Keratinocyte (primary cell): ENCODE measurements at regions not wholly inside any gene's neighbourhood (a gene's known extent, or its start where the extent isn't known, plus 50 kb on each side); places are given as distances from the start of the nearest gene placed in this dataset.

Experiments used
- DNase-seq: peaks from one replicate; pipeline ENCODE4 v3.0.0-alpha.2; 2011; ENCODE audit warnings: low read depth, missing footprints, low spot score
- FAIRE-seq: peaks from 2 replicates; lab custom pipeline; 2011; peaks lifted over from hg19 to GRCh38; lab: Jason Lieb, UNC
- H2AFZ ChIP-seq: 2 replicates; pipeline ENCODE4 v1.6.0; 2012; ENCODE audit warnings: low read length, control low read depth, inconsistent platforms; ENCODE audit not compliant: control insufficient read depth
- H3K27ac ChIP-seq: 2 replicates; pipeline ENCODE4 v1.5.1; 2011; ENCODE audit warnings: low read length; ENCODE audit not compliant: control insufficient read depth, insufficient read depth
- H3K27me3 ChIP-seq: 3 replicates; pipeline ENCODE4 v1.6.0; 2011; ENCODE audit warnings: low read length; ENCODE audit not compliant: control insufficient read depth, insufficient read depth; ENCODE audit errors: extremely low read depth
- H3K36me3 ChIP-seq, 2 experiments: 2 replicates in 1 of 2; 3 replicates in 1 of 2; pipeline ENCODE4 v1.5.1; 2011; ENCODE audit warnings: low read length in 2 of 2, mild to moderate bottlenecking in 1 of 2; ENCODE audit not compliant: control insufficient read depth in 2 of 2, insufficient read depth in 2 of 2; ENCODE audit errors: extremely low read depth in 1 of 2
- H3K4me1 ChIP-seq: 3 replicates; pipeline ENCODE4 v1.5.1; 2011; ENCODE audit warnings: low read length; ENCODE audit not compliant: control insufficient read depth, insufficient read depth; ENCODE audit errors: extremely low read depth
- H3K4me2 ChIP-seq: 3 replicates; pipeline ENCODE4 v1.6.0; 2011; ENCODE audit warnings: low read depth, low read length; ENCODE audit not compliant: control insufficient read depth, insufficient read depth; ENCODE audit errors: extremely low read depth
- H3K4me3 ChIP-seq, 3 experiments: fragments of 200-600 bp in 1 of 3; sonication (generic) in 1 of 3; 2 replicates in 2 of 3; 3 replicates in 1 of 3; pipeline ENCODE4 v1.5.1; 2011 to 2016; ENCODE audit warnings: low read length in 3 of 3, mild to moderate bottlenecking in 3 of 3, control low read depth in 2 of 3, inconsistent platforms in 1 of 3, low read depth in 1 of 3, mixed read lengths in 1 of 3, mixed run types in 1 of 3, moderate library complexity in 1 of 3; ENCODE audit not compliant: control insufficient read depth in 2 of 3, insufficient read depth in 2 of 3; ENCODE audit errors: extremely low read depth in 1 of 3
- H3K79me2 ChIP-seq: 2 replicates; pipeline ENCODE4 v1.6.0; 2012; ENCODE audit warnings: low read length; ENCODE audit not compliant: control insufficient read depth, insufficient read depth
- H3K9ac ChIP-seq: 3 replicates; pipeline ENCODE4 v1.6.0; 2011; ENCODE audit warnings: low read length; ENCODE audit not compliant: control insufficient read depth, insufficient read depth; ENCODE audit errors: extremely low read depth
- H3K9me1 ChIP-seq: 3 replicates; pipeline ENCODE4 v1.6.0; 2011; ENCODE audit warnings: low read length; ENCODE audit not compliant: control insufficient read depth, insufficient read depth; ENCODE audit errors: extremely low read depth
- H3K9me3 ChIP-seq: 2 replicates; pipeline ENCODE4 v1.5.1; 2012; ENCODE audit warnings: low read depth, low read length; ENCODE audit not compliant: control insufficient read depth
- H4K20me1 ChIP-seq: 3 replicates; pipeline ENCODE4 v1.6.0; 2011; ENCODE audit warnings: low read length; ENCODE audit not compliant: control insufficient read depth, insufficient read depth; ENCODE audit errors: extremely low read depth
- CTCF ChIP-seq, 3 experiments: IDR thresholded peaks in 1 of 3; conservative IDR thresholded peaks in 1 of 3; optimal IDR thresholded peaks in 1 of 3; 2 replicates in 2 of 3; 3 replicates in 1 of 3; pipeline versions ENCODE3 to v1.5.1; 2011; ENCODE audit warnings: low read length in 3 of 3, mild to moderate bottlenecking in 3 of 3, moderate library complexity in 2 of 3, control low read depth in 1 of 3, inconsistent platforms in 1 of 3; ENCODE audit not compliant: insufficient read depth in 2 of 3; ENCODE audit errors: extremely low read depth in 1 of 3
- EZH2 ChIP-seq: IDR thresholded peaks from one replicate; pipeline ENCODE4 v1.6.1; 2012; ENCODE audit warnings: inconsistent platforms, mild to moderate bottlenecking, low read length, moderate library complexity
- dilution Hi-C: fragments of 300-500 bp; cut with MboI; formaldehyde crosslinking; loops from one replicate; pipeline ENCODE4 v1.7.0; 2020; ENCODE audit warnings: low sequenced_read_pairs; ENCODE audit not compliant: extremely low pct_ligation_motif_present

GRCh38 chr15:46652266-46652665, 1017.4 kb downstream of the SQOR start:
- dilution Hi-C loops, result no loop called here
- DNase-seq (no peak), FAIRE-seq (no peak)
- no peak overlapping the region for H2AFZ ChIP-seq
- H3K36me3 ChIP-seq, result no peaks in the 10 kb centered on the region
- no peaks in the 10 kb centered on the region for H3K9me3 ChIP-seq
- no peak overlapping the region for H3K4me2 ChIP-seq
- no peak overlapping the region for H3K27ac ChIP-seq
- H3K9me1 ChIP-seq, result no peaks in the 10 kb centered on the region
- H4K20me1 ChIP-seq, result no peaks in the 10 kb centered on the region
- no peak overlapping the region for H3K9ac ChIP-seq
- no peak overlapping the region for H3K4me3 ChIP-seq
- no peaks in the 10 kb centered on the region for H3K79me2 ChIP-seq
- H3K4me1 ChIP-seq, result no peaks in the 10 kb centered on the region
- TF ChIP-seq EZH2 (no peak), CTCF (optimal IDR thresholded peaks at IDR 0.05 in 1 of 3, IDR thresholded peaks at IDR 0.05 in 1 of 3, conservative IDR thresholded peaks at IDR 0.05 in 1 of 3; ENCODE audit: extremely low read depth in 1 of 3, insufficient read depth in 2 of 3, low read length in 3 of 3) (no peak)
- no peaks in the 10 kb centered on the region for H3K27me3 ChIP-seq

- dilution Hi-C loops, result no loop called here
- no peak for TF ChIP-seq EZH2
- no peak for TF ChIP-seq CTCF (optimal IDR thresholded peaks at IDR 0.05 in 1 of 3, IDR thresholded peaks at IDR 0.05 in 1 of 3, conservative IDR thresholded peaks at IDR 0.05 in 1 of 3; ENCODE audit: extremely low read depth in 1 of 3, insufficient read depth in 2 of 3, low read length in 3 of 3)
- FAIRE-seq (no peak), DNase-seq (no peak)
- Histone ChIP-seq H3K4me2 (no peak overlapping the region), H3K9ac (no peak overlapping the region), H3K27ac (no peak overlapping the region), H3K4me3 (no peak overlapping the region), H3K27me3 (no peaks in the 10 kb centered on the region), H2AFZ (no peak overlapping the region), H3K4me1 (no peaks in the 10 kb centered on the region), H3K9me1 (no peaks in the 10 kb centered on the region), H3K9me3 (no peaks in the 10 kb centered on the region), H4K20me1 (no peaks in the 10 kb centered on the region), H3K36me3 (no peaks in the 10 kb centered on the region), H3K79me2 (no peaks in the 10 kb centered on the region)
Observed at GRCh38 chr15:46654993-46655392, 1020.2 kb downstream of the SQOR start.
